ENCODE measurements at regions not wholly inside any gene's neighbourhood (a gene's known extent, or its start where the extent isn't known, plus 50 kb on each side); places are given as distances from the start of the nearest gene placed in this dataset.

- DNase-seq (ENCODE audit: low spot score) = no peak
Observed at GRCh38 chr13:75945841-75946482, 309.8 kb downstream of the LMO7 start.

DNA sequence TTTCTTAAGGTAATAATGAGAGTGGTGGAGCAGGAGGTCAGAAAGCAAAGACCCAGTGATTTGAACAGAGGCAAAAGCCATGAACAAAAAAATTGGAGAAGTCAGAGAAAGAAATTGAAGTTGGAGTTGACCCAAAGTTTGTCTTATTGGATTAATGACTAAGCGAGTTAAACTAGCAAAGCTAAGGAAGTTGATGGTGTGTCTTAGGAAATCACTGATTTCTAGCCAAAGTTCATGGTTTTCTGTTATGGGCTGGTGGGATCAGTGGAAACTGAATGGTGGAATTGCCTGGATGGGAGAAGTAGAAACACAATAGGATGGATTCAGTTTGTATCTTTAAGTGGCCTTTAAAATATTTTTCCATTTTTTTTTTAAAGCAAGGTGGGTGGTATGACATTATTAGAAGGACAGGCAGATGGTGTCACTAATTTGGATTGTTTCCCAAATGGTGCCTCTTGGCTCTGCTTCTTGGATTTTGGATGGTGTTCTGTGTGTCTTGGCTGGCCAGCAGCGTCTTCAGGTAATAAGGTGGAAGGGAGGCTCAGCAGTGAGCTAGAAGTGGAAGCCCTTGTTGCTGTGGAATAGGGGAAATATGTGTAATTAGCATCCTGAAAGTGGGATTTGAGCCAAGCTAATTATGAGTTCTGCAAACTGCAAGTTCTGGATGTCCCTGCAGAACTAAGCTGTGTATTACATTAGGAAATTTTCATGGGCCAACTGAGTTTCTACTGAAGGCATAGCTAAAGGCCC lies 302.9 kb downstream of the LMO7 start:
- no peak for DNase-seq (ENCODE audit: low spot score)

DNA sequence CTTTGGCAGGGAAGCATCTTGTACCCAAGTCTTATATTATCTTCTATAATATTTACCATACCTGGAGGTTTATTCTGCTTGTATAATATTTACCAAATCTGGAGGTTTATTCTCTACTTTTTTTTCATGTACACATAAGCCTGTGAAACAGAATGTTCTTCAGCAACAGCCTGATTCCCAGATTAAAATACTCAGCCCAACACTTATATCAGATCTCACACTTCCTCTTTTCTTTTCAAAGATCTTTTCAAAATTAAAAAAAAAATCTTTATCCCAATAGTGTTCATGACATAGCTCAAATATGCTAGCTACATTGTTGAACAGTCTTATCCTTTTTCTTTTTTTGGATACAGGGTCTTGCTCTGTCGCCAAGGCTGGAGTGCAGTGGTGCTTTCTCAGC lies 300.7 kb downstream of the LMO7 start:
- no peak for DNase-seq (ENCODE audit: low spot score)

DNA sequence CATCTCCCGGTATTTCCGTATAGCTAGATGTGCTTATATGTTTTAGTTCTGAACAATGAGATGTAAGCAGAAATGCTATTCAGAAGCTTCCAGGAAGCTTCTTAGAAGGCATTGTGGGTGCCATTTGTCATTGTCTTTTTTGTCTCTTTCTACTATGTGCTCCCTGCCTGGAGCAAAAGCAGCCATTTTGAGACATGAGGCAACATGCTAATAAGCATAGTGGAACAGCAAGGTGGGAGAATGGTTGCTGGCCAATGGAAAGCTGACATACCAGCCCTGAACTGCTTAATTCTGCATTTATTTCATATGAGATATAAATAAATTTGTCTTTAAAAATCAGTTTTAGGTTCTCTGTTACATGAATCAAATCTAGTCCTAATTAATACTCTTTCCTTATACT lies 299.7 kb downstream of the LMO7 start:
- no peak for DNase-seq (ENCODE audit: low spot score)

- no peak for DNase-seq (ENCODE audit: low spot score)
Observed at GRCh38 chr13:75934889-75935288, 298.8 kb downstream of the LMO7 start.

DNA sequence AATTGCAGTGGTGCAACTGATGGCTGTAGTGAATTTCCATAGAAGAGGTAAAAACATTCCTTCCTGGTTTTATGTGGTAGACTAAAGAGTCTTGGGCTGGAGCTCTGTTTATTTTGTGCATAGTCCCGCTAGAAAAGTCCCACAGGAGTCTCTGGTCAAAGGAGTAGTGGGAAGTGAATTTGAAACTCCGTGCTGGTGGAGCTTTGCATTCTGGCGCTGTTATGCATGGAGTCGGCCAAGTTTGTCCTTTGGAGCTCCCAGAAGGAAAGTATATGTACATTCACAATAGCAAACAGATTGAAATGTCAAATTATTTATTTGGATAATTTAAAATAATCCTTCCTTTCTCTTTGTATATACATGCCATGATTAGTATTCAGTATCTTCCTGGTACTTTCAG lies 296.5 kb downstream of the LMO7 start:
- DNase-seq (ENCODE audit: low spot score) = no peak

GRCh38 chr13:75931116-75931515 lies 295.0 kb downstream of the LMO7 start:
- DNase-seq (ENCODE audit: low spot score) = no peak

DNA sequence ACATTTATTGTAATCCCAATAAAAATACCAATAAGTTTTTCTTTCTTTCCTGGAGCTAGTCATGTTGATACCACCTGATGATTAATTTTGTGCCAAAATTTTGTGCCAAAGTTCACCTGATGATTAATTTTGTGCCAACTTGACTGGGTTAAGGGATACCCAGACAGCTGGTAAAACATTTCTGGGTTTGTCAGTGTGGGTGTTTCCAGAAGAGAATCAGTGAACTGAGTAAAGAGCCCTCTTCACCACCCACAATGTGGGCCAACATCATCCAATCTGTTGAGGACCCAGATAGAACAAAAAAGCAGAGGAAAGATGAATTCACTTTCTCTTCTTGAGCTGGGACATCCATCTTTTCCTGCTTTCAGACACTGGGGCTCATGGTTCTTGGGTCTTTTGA lies 292.9 kb downstream of the LMO7 start:
- no peak for DNase-seq (ENCODE audit: low spot score)

DNA sequence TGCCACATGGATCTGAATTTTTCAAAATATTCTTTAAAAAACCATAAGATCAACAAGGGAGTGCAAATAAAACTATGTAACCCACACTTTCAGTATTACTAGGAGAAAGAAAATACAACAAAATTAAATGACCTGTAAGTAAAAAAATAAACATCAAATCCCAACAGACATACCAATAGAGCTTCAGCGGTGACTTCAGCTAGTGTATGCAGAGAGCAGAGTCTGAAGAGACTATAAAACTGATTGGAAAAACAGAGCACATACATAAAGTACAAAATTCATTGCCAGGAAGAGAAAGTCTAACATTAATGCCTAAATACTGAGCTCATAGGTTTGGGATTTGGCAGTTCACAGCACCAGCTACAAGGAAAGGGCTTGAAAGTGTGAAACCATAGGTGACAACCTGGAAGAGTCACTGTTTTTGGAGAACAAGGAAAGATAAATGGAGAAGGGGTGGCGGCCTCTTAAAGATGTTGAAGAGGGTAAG lies 291.1 kb downstream of the LMO7 start:
- DNase-seq (ENCODE audit: low spot score) = no peak

DNA sequence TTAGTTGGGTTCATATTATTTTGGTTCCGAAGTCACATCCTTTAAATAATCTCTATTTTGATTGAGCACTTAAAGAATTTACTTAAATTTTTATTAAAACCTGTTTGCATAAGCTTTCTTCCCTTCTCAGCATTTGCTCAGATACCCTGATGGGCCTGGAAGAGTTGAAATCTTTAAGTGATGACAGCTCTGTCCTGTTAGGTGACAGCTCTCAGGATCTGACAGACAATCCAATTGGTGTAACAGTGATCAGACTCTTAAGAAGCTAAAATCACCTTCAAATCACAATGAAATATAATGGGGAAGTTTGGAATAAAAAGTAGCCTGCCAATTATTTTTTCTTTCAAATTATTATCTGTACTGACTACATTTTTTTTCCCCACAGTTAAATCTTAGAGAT lies 284.4 kb downstream of the LMO7 start:
- DNase-seq (ENCODE audit: low spot score) = no peak

DNA sequence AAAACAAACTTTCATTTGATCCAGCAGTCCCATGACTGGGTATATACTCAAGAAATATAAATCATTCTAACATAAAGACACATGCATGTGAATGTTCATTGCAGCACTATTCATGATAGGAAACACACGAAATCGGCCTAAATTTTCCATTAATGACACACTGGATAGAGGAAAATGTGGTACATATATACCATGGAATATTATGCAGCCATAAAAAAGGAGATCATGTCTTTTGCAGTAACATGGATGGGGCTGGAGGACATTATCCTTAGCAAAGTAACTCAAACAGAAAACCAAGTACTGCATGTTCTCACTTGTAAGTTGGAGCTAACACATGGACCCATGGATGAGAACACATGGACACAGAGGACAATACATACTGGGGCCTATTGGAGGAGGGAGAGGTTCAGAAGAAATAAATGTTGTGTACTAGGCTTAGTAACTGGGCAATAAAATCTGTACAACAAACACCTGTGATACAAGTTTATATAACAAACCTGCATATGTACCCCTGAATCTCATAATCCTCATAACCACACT lies 283.6 kb downstream of the LMO7 start:
- DNase-seq (ENCODE audit: low spot score) = no peak

DNA sequence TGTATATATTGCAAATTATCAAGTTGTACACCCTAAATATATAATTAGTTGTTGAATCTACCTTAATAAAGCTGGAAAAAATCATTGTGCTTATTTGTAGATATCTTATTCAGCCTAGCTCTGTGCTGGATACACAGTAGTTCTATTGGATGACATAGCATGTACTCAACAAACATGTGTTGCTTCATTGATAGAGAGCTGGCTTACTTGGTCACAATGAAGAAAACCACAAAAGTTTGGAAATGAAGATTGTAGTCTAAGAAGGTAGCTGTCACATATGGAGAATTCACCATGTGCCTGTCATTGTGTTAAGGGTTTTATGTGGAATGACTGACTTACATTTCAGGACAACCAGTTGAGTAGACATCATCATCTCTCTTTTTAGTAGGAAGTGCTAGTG lies 278.9 kb downstream of the LMO7 start:
- no peak for DNase-seq (ENCODE audit: low spot score)

GRCh38 chr13:75913925-75914324 lies 277.8 kb downstream of the LMO7 start:
- no peak for DNase-seq (ENCODE audit: low spot score)

DNA sequence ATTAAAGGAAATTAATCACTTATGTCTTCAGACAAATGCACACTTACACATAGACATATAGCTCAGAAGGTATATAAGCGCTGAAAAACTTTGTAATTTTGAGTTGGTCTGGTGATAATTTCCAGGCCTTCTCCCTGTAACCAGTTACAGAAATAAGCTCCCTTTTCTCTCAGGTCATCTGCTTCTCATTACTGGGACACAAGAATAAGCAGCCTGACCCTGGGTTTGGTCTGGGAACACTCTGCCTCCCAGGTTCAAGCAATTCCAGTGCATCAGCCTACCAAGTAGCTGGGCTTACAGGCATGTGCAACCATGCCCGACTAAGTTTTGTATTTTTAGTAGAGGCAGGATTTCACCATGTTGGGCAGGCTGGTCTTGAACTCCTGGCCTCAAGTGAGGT lies 274.5 kb downstream of the LMO7 start:
- DNase-seq (ENCODE audit: low spot score) = no peak
